Lower lobe of right lung (tissue), 2 donors: ENCODE measurements at regions not wholly inside any gene's neighbourhood (a gene's known extent, or its start where the extent isn't known, plus 50 kb on each side); places are given as distances from the start of the nearest gene placed in this dataset.

Experiments used
- ATAC-seq, 2 donors: fragments of 200-7000 bp; cut with Tn5 transposase; one replicate each; pipeline ENCODE4 v1.9.1; 2020 to 2022; ENCODE audit warnings: mild to moderate bottlenecking in 2 of 2, moderate library complexity in 2 of 2
- DNase-seq: peaks from one replicate; pipeline ENCODE4 v3.0.0-alpha.2; 2020
- H3K27ac ChIP-seq: fragments of 200-600 bp; one replicate; pipeline ENCODE4 v1.8.0; 2022
- H3K27me3 ChIP-seq: fragments of 200-600 bp; one replicate; pipeline ENCODE4 v1.8.0; 2022; ENCODE audit warnings: low read depth
- H3K36me3 ChIP-seq: fragments of 200-600 bp; one replicate; pipeline ENCODE4 v1.8.0; 2022; ENCODE audit warnings: mild to moderate bottlenecking
- H3K4me1 ChIP-seq: fragments of 200-600 bp; one replicate; pipeline ENCODE4 v1.8.0; 2022
- H3K4me3 ChIP-seq: fragments of 200-600 bp; one replicate; pipeline ENCODE4 v1.8.0; 2022; ENCODE audit warnings: mild to moderate bottlenecking
- H3K9me3 ChIP-seq: fragments of 200-600 bp; one replicate; pipeline ENCODE4 v1.8.0; 2022
- CTCF ChIP-seq: fragments of 200-600 bp; IDR thresholded peaks from one replicate; pipeline ENCODE4 v1.8.0; 2022; ENCODE audit warnings: antibody characterized with exemption, mild to moderate bottlenecking
- intact Hi-C: fragments of 100-400 bp; cut with DNase I; formaldehyde crosslinking; loops from one replicate; pipeline ENCODE4 v1.11.0; 2022
- donor health status: DM: no; HTN: yes; CAD: no; lungs with severe emphysema.

DNA sequence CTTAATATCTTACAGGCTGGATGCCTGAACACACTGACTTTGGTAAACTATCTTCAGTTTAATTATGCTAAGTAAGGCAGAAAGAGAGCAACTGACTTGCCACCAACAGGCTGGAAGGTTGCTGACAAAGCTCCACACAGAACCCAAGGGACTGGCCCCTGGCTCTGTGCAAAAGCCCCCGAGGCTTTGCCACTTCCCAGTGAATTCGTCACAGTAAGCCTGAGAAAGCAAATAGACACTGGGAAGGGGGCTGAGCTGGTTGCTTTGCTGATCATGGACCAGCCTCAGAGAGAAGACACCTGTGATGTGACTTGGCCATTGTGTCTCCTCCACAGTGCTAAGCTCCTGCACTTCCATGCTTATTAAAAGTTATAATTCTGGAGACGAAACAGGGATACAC lies 91.7 kb downstream of the BLID start:
- Histone ChIP-seq H3K4me3 (no peak overlapping the region), H3K4me1 (peaks cover 7% of the 10 kb centered on the region), H3K9me3 (no peaks in the 10 kb centered on the region), H3K36me3 (no peaks in the 10 kb centered on the region), H3K27ac (no peak overlapping the region), H3K27me3 (no peaks in the 10 kb centered on the region)
- no peak for ATAC-seq
- DNase-seq = no peak
- intact Hi-C loops = no loop called here
- TF ChIP-seq CTCF = no peak

DNA sequence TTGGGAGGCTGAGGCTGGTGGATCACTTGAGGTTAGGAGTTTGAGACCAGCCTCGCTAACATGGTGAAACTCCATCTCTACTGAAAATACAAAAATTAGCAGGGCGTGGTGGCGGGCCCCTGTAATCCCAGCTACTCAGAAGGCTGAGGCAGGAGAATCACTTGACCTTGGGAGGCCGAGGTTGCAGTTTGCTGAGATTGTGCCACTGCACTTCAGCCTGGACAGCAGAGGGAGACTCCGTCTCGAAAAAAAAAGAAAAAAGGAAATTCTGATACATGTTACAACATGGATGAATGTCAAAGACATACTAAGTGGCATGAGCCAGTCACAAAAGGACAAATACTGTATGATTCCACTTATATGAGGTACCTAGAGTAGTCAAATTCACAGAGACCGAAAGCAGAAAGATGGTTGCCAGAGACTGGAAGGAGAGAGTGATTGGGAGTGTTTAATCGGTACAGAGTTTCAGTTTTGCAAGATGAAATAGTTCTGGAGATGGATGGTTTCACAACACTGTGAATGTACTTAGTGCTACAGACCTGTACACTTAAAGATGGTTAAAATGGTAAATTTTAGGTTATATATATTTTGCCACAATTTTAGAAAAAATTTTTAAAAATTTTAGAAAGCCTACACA lies 92.3 kb downstream of the BLID start:
- H3K27me3 ChIP-seq = no peaks in the 10 kb centered on the region
- H3K27ac ChIP-seq = no peak overlapping the region
- ATAC-seq (no peak), DNase-seq (no peak)
- no peaks in the 10 kb centered on the region for H3K36me3 ChIP-seq
- intact Hi-C loops = no loop called here
- H3K9me3 ChIP-seq = no peaks in the 10 kb centered on the region
- H3K4me3 ChIP-seq = no peak overlapping the region
- TF ChIP-seq CTCF = no peak
- H3K4me1 ChIP-seq = peaks cover 7% of the 10 kb centered on the region

GRCh38 chr11:122022646-122023045 lies 93.4 kb downstream of the BLID start:
- Histone ChIP-seq H3K27ac (no peak overlapping the region), H3K4me3 (no peak overlapping the region), H3K4me1 (peaks cover 7% of the 10 kb centered on the region), H3K36me3 (no peaks in the 10 kb centered on the region), H3K27me3 (no peaks in the 10 kb centered on the region), H3K9me3 (no peaks in the 10 kb centered on the region)
- intact Hi-C loops = no loop called here
- ATAC-seq (no peak), DNase-seq (no peak)
- no peak for TF ChIP-seq CTCF

DNA sequence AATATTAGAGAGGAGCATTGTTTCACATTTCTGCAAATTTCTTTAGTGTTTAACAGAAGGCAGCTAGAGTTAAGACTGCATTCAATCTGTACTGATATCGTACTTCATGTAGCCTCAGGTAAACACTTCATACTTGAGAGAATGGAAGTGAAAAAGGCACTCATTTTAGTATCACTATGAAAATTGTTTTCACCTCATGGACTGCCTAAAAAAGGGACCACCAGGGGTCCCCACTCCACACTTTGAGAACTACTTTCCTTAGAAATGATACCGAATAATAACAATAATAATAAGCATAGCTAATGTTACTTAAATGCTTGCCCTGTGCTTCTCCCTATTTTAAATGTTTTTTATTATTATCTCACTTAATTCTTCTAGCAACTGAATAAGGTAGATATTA lies 95.1 kb downstream of the BLID start:
- no peak overlapping the region for H3K4me3 ChIP-seq
- DNase-seq = no peak
- intact Hi-C loops = no loop called here
- no peaks in the 10 kb centered on the region for H3K36me3 ChIP-seq
- H3K27me3 ChIP-seq = no peaks in the 10 kb centered on the region
- H3K9me3 ChIP-seq = no peaks in the 10 kb centered on the region
- no peak for TF ChIP-seq CTCF
- no peak for ATAC-seq
- no peak overlapping the region for H3K27ac ChIP-seq
- peaks cover 7% of the 10 kb centered on the region for H3K4me1 ChIP-seq

DNA sequence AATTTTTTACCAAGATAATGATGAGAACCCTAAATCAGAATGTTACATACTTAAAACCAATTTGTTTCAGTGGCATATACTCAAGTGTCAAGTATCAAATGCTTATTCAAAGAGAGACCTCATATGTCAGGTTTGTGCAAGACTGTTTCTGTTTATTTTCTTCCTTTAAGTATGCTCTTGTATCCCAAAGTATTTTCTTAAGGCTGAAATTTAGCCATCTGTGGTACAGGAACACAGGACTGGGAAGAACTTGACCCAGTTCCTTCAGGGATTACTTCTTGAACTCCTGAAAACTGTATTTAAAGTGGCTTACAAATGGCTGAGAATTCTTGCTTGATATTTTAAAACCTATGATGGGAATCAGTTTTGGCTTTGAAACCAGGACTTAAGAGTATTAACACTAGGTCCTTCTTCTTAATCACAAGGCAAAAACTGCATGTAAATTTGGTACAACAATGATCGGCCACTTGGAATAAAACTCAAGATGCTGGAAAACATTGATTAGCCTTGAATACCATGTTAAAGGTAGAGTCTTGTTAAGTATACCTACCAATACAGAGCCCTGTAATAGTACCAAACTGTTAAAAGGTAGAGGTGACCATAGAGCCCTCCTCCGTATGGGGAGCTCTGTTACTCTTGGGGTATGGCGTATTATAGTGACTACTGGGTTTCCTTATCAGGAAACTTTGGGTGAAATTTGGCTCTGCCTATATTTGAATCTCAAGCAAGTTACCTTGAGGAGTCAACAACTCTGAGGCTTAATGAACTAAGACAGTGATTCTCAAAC lies 95.9 kb downstream of the BLID start:
- DNase-seq (no peak), ATAC-seq (peak; percentile 82 to 96)
- no peak for TF ChIP-seq CTCF
- no peak overlapping the region for H3K4me3 ChIP-seq
- no peaks in the 10 kb centered on the region for H3K27me3 ChIP-seq
- intact Hi-C loops = no loop called here
- H3K9me3 ChIP-seq = no peaks in the 10 kb centered on the region
- peaks cover 7% of the 10 kb centered on the region for H3K4me1 ChIP-seq
- no peak overlapping the region for H3K27ac ChIP-seq
- H3K36me3 ChIP-seq = no peaks in the 10 kb centered on the region
